Stimulated activated CD4-positive, alpha-beta T cell treated with anti-CD3 and anti-CD28 coated beads, TNF-alpha, amount 100 ng/mL, for 48 hours (primary cell): ENCODE measurements at regions not wholly inside any gene's neighbourhood (a gene's known extent, or its start where the extent isn't known, plus 50 kb on each side); places are given as distances from the start of the nearest gene placed in this dataset.
"Not testable (repeated sequence)": the region's sequence is repeated elsewhere in the genome, so short reads cannot be mapped to it uniquely, and the experiment has no call there.

Source experiments
- DNase-seq, 3 donors: peaks; one replicate each; pipeline ENCODE4 v3.0.0-alpha.2; 2020; ENCODE audit warnings: low read depth in 3 of 3

DNA sequence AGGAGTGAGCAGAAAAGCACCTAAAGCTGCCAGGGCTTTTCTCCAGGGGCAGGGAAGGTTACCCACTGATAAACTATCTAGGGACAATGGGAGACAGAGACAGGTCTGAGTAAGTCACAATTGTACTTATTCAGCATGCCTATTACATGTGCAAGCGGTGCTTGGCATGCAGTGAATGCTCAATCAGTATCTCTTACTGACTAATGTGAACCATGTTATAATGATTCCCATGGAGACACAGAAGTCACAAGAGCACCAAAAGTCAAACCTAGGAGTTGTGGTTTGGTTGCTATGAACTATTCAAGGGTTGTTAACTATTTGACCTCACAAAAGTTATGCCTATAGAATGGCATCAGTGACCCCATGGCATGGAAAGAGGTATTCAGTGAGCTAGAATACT, 50.0 kb upstream of the RASGRP1 start:
- no peak for DNase-seq

- DNase-seq, result no peak
Observed at GRCh38 chr15:38617831-38618230, 53.2 kb upstream of the RASGRP1 start.

GRCh38 chr15:38618242-38618955, 53.8 kb upstream of the RASGRP1 start:
- no peak for DNase-seq

- DNase-seq, result no peak
Observed at GRCh38 chr15:38620098-38620497, 55.5 kb upstream of the RASGRP1 start.

DNA sequence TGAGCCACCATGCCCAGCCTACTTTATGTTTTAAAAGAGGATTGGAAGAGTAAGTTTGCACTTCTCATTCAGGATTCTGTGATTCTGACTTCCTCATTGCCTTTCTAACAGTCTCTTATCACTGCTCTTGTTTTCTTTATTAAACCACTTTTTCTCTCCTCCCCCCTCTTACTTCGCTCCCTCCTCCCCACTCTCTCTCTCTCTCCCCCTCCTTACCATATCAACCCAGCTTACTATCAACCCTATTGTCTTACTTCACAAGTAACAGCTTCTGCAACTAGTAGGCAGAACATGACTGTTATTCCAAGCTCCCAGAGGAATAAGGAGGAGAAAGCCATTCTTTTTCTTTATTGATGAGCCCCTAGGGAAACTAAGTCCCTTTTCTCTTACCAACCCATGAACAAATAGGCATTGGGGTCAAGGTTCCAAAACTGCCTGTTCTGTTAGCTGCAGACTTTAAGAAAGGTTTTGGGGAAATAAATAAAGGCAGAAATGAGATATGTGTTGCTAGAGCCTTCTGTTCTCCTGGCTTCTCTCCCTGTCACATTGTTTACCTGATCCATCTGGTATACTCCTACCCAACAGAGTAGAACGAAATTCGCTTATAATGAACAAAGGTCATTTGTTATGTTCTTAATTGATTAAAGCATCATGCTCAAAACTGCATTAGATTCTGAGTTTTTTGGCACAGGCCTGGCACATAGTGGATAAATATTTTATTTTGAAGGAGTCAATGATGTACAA, 56.4 kb upstream of the RASGRP1 start:
- no peak for DNase-seq

GRCh38 chr15:38622304-38622703, 57.7 kb upstream of the RASGRP1 start:
- DNase-seq, result no peak

DNA sequence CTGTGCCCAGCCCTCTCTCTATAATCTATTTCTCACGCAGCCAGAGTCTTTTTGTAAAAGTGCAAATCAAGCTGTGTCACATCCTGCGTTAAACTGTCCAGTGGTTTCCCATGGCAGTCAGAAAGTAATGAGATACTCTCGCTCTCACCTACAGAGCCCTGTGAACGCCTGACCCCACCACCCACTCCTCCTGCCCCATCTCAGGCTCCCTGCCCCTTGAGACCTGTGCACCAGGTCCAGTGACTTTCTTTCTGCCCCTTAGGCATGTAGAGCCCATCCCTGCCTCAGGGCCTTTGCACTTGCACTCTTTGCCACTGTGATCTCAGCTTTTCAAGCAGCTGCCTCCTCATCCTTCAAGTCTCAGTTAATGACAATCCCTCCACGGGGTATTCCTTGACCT, 58.3 kb upstream of the RASGRP1 start:
- DNase-seq, result no peak

DNA sequence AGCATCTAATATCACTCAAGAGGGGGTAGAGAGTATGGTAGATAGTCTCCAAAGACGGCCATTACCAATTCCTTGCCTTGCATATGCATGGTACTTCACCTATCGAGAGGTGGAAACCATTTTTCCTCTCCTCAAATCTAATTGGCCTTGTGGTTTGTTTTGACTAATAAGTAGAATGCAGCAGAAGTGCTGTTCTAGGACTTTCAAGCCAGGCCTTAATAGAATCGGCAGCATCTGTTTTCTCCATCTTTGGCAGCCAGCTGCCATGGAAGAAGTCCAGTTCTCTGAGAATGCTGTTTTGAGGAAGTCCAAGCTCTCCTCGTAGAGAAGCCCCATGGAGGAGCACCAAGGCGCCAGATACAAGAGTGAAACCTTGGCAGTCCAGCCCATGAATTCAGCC, 59.1 kb upstream of the RASGRP1 start:
- DNase-seq, result no peak

DNA sequence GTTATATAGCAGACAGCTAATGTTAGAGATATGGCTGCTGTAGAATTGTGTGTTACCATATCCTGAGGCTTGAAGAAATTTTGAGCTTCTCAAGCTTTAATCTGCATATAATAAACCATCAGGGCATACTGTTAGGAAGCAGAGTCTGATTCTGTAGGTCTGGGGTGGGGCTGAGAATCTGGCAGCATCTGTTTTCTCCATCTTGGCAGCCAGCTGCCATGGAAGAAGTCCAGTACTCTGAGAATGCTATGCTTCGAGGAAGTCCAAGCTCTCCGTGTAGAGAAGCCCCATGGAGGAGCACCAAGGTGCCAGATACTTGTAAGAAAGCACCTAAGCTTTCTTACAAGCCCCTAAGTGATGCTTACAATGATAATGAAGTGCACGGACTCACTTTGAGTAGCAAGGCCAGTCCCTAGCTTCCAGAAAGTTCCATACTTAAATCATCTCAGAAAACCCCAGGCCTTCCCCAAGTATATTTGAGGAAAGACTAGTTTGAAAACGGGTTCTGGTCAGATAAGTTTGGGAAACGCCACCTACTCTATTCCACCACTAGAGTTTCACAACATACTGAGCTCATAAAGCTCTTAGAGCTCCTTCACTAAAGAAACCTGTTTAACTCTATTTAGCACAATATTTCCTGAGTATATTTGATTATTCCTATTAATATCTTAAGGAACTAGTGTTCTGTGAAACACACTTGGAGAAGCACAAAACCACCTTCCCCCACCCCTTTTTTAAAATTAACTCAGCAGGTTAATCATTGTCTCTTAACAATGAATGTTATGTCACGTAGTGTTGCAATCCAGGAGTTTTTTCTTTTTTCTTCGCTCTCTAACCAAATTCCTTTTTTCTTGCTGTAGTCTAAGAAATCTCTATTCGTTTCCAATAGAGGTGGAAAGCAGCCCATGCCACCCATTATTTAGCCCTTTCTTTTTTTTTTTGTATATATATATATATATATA, 59.9 kb upstream of the RASGRP1 start:
- no peak for DNase-seq

DNA sequence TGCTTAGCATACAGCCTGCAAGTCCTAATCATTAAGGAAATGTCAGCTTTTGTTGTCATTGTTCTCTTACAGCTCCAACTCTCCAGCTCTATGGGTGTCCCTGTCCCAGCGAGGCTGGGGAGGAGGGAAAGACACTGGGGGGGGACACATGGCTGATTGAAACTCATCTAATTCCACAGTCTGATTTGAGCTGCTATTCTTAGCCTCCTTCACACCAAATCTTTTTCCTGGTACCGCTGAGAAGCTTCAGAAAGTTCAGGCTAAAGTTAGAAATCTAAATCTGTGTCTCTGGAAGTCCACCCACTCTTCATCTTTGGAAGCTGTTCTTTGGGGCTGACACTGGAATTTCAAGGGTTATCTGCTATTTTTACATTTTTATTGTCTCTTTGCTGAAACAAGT, 61.3 kb upstream of the RASGRP1 start:
- no peak for DNase-seq

DNA sequence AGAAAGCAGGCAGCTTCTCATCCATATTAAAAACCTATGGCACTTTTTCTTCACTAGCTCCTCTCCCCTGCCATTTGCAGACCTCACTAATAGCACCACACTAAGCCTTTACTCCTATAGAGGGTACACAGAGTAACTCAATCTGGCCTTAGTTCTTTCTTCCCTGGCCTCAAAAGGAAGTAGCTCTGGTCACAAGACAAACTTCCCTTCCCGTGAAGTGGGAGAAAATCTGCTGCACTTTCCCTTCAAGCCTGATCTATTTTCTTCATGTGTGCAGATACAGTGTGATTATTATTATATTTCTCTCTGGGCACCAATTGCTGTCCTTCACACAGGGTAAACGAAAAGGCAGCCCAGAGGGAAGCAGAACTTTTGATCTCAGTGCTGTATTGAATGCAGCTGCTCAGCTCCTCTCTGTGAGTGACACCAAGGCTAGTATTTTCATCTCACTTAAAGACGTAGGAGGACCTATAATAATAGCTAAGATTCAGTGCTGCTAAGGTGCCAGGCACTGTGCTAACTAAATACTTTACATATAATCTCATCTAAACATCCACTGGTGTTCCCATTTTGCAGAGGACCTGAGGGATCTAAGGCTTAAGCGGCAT, 61.9 kb upstream of the RASGRP1 start:
- no peak for DNase-seq

GRCh38 chr15:38627689-38628277, 63.2 kb upstream of the RASGRP1 start:
- DNase-seq, result no peak

- DNase-seq, result no peak
Observed at GRCh38 chr15:38631119-38632075, 66.8 kb upstream of the RASGRP1 start.

DNA sequence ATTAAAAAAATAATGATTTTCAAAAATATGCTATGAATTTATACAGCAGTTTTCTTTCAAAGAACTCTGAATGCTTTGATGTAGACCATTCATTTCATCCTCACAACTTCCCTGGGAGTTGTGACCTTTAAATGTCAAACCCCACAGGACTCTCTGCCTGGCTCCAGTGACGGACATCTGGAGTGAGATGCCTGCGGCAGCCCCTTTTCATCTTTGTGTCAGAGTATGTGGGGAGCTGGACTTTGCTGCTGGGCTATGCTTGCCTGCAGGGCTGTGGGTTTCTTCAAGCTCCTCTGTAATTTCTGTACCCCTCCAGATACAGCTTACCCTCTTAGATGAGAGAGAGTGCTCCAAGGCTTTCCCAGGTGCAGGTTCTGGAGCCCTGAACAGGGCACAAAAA, 70.6 kb upstream of the RASGRP1 start:
- no peak for DNase-seq

DNA sequence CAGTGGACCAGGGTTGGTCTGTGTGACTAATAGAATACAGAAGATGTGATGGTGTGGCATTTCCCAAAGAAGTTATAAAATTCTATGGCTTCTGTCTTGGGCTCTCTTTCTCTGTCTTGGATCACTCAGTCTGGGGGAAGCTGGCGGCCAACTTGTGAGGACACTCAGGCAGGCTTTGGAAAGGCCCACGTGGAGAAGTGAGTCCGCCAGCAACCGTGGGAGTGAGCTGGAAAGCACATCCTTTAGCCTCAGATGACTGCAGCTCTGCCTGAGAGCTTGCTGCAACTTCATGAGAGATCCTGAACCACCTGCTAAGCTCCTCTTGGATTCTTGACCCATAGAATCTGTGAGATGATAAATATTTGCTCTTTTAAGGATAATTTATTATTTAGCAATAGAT, 72.0 kb upstream of the RASGRP1 start:
- no peak for DNase-seq

GRCh38 chr15:38638126-38638525, 73.5 kb upstream of the RASGRP1 start:
- DNase-seq, result no peak

DNA sequence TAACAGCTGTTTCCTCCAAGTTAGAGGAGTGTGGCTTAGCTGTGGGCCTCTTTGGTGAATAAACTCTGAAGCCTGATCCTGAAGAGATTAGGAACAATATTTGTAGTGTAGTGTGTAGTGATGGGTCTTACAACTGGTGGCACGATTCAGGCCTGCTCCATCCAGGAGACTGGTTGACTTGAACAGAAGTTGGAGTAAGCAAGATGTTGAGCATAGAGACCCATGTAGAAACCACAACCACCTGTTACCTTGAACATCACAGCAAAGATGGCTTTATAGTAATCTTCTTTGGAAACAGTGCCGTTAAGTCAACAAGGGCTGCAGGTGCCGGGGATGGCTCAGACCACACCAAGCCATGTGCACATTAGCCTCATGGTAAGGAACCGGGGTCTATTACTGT, 74.2 kb upstream of the RASGRP1 start:
- no peak for DNase-seq

DNA sequence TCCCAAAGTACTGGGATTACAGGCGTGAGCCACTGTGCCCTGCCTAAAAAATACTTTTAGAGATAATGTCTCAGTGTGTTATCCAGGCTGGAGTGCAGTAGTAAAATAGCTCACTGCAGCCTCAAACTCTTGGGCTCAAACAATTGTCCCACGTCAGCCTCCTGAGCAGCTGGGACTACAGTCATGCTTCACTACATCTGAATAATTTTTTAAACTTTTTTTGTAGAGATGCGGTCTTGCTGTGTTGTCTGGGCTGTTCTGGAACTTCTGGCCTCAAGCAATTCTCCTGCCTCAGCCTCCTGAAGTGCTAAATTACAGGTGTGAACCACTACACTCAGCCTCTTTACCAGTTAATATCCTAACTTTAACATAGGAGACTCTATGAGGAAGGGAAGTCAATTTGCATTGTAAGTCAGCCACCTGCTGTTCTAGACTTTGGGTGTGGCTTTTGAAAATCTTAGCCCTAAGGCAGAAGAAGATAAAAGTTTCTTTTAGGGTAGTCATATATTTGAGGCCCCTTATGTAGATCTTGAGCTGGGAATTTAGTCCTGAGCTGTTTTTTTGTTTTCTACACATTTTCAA, 78.2 kb upstream of the RASGRP1 start:
- DNase-seq, result no peak

- DNase-seq, result not testable (repeated sequence)
Observed at GRCh38 chr15:38644353-38644752, 79.7 kb upstream of the RASGRP1 start.

- DNase-seq, result no peak
Observed at GRCh38 chr15:38646716-38647115, 82.1 kb upstream of the RASGRP1 start.
